Common myeloid progenitor, CD34-positive (primary cell): ENCODE measurements at regions not wholly inside any gene's neighbourhood (a gene's known extent, or its start where the extent isn't known, plus 50 kb on each side); places are given as distances from the start of the nearest gene placed in this dataset.

Source experiments
- CTCF ChIA-PET: fragments of 350-600 bp; sonication (Branson Sonifier 250); formaldehyde crosslinking; loops from one replicate; lab custom pipeline; 2021; ENCODE audit warnings: antibody characterized with exemption; lab: Charles Lee
- POLR2A ChIA-PET: fragments of 350-600 bp; sonication (Branson Sonifier 250); formaldehyde crosslinking; loops from one replicate; lab custom pipeline; 2021; ENCODE audit warnings: antibody characterized with exemption; lab: Charles Lee
- DNase-seq, 3 donors: peaks; one replicate each; pipeline versions ENCODE4 v3.0.0 to v3.0.0-alpha.2; 2013
- H3K27ac ChIP-seq, 2 experiments: 1 replicate in 1 of 2; 2 replicates in 1 of 2; pipeline ENCODE4 v1.7.0; 2013; ENCODE audit warnings: inconsistent platforms in 2 of 2, low read length in 2 of 2, mild to moderate bottlenecking in 2 of 2, low read depth in 1 of 2, moderate library complexity in 1 of 2; ENCODE audit not compliant: severe bottlenecking in 2 of 2, insufficient read depth in 1 of 2, poor library complexity in 1 of 2
- H3K27me3 ChIP-seq, 5 experiments: replicated peaks in 2 of 5; 1 replicate in 3 of 5; 2 replicates in 2 of 5; pipeline versions ENCODE4 v1.6.1 to v1.7.0; 2013; ENCODE audit warnings: low read length in 4 of 5, mild to moderate bottlenecking in 2 of 5, moderate library complexity in 2 of 5, inconsistent platforms in 1 of 5; ENCODE audit not compliant: insufficient read depth in 5 of 5, control insufficient read depth in 4 of 5
- H3K36me3 ChIP-seq, 4 experiments: 1 replicate in 2 of 4; 2 replicates in 2 of 4; pipeline versions ENCODE4 v1.6.1 to v1.7.0; 2013; ENCODE audit warnings: low read length in 3 of 4, control low read depth in 1 of 4, mild to moderate bottlenecking in 1 of 4; ENCODE audit not compliant: control insufficient read depth in 4 of 4, insufficient read depth in 4 of 4
- H3K4me1 ChIP-seq, 4 experiments: 1 replicate in 3 of 4; 2 replicates in 1 of 4; pipeline versions ENCODE4 v1.6.1 to v1.7.1; 2013; ENCODE audit warnings: low read length in 3 of 4, mild to moderate bottlenecking in 3 of 4, control low read depth in 1 of 4, inconsistent platforms in 1 of 4, moderate library complexity in 1 of 4; ENCODE audit not compliant: control insufficient read depth in 4 of 4, insufficient read depth in 4 of 4; ENCODE audit errors: control extremely low read depth in 1 of 4
- H3K4me3 ChIP-seq, 7 experiments: 1 replicate in 4 of 7; 2 replicates in 3 of 7; pipeline versions ENCODE4 v1.5.1 to v1.7.0; 2013; ENCODE audit warnings: mild to moderate bottlenecking in 7 of 7, low read length in 6 of 7, moderate library complexity in 6 of 7, inconsistent platforms in 2 of 7, low read depth in 2 of 7, control low read depth in 1 of 7; ENCODE audit not compliant: insufficient read depth in 4 of 7, control insufficient read depth in 1 of 7; ENCODE audit errors: extremely low read depth in 1 of 7
- H3K9me3 ChIP-seq, 5 experiments: 1 replicate in 4 of 5; 2 replicates in 1 of 5; pipeline versions ENCODE4 v1.6.1 to v1.7.1; 2013; ENCODE audit warnings: low read length in 4 of 5, mild to moderate bottlenecking in 2 of 5, inconsistent platforms in 1 of 5, low read depth in 1 of 5, moderate library complexity in 1 of 5; ENCODE audit not compliant: control insufficient read depth in 4 of 5, insufficient read depth in 2 of 5; ENCODE audit errors: control extremely low read depth in 1 of 5
- WGBS: methylation state at CpG from one replicate; pipeline ENCODE4 v1.1.5; 2013; ENCODE audit not compliant: insufficient coverage; 5-methylcytosine and 5-hydroxymethylcytosine counted together

- ChIA-PET POLR2A (no interaction called here), CTCF (no interaction called here)
Observed at GRCh38 chr4:175033162-175033561, 115.0 kb downstream of the ADAM29 start.

GRCh38 chr4:175034007-175034406 lies 115.8 kb downstream of the ADAM29 start:
- Histone ChIP-seq H3K36me3 (no peaks in the 10 kb centered on the region), H3K9me3 (peaks cover 0 to 3% (median 0%) of the 10 kb centered on the region in 5 experiments), H3K4me3 (no peak overlapping the region), H3K4me1 (no peaks in the 10 kb centered on the region), H3K27me3 (no peaks in the 10 kb centered on the region), H3K27ac (no peak overlapping the region)
- DNase-seq = no peak
- WGBS = no CpG with 5 or more reads among the region's 1 CpG
- CTCF ChIA-PET = interaction anchor here (1.3 kb wide), 1 partner anchor 20 kb away, joined by 3 read pairs; no protein-coding TSS in a partner anchor
- POLR2A ChIA-PET = no interaction called here

More at GRCh38 chr4:175033162-175033561, 115.0 kb downstream of the ADAM29 start:
- H3K9me3 ChIP-seq = peaks cover 0 to 3% (median 0%) of the 10 kb centered on the region in 5 experiments
- DNase-seq = no peak
- H3K27me3 ChIP-seq = no peaks in the 10 kb centered on the region
- no peak overlapping the region for H3K4me3 ChIP-seq
- 93% methylated on average over 1 of the region's 1 CpG for WGBS
- no peaks in the 10 kb centered on the region for H3K4me1 ChIP-seq
- H3K27ac ChIP-seq = no peak overlapping the region
- H3K36me3 ChIP-seq = no peaks in the 10 kb centered on the region

- CTCF ChIA-PET = interaction anchor here (1.3 kb wide), 1 partner anchor 19 kb away, joined by 3 read pairs; no protein-coding TSS in a partner anchor
- Histone ChIP-seq H3K36me3 (no peaks in the 10 kb centered on the region), H3K27ac (no peak overlapping the region), H3K4me3 (no peak overlapping the region), H3K27me3 (no peaks in the 10 kb centered on the region), H3K4me1 (no peaks in the 10 kb centered on the region), H3K9me3 (peaks cover 0 to 3% (median 0%) of the 10 kb centered on the region in 5 experiments)
- no peak for DNase-seq
- POLR2A ChIA-PET = no interaction called here
- WGBS = 100% methylated on average over 2 of the region's 2 CpGs
Observed at GRCh38 chr4:175034986-175035705, 117.0 kb downstream of the ADAM29 start.

DNA sequence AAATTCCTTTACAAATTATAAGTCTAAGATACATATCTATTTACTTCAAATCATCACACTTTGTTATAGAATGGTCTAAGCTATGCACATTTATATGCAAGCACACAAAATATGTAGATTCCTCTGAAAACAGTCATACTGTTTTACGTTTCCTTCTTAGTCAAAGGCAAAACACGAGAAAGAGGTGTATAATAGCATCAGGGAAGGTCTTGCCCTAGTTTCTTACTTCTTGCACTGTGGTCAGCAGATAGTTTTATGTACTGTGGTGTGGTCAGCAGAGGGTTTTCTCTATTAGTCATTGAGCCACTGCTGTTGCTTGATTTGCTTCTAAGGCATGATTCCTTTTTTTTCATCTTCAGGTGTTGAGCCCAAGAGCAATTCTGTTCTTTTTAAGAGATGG lies 117.7 kb downstream of the ADAM29 start:
- Histone ChIP-seq H3K27me3 (no peaks in the 10 kb centered on the region), H3K4me3 (no peak overlapping the region), H3K36me3 (no peaks in the 10 kb centered on the region), H3K9me3 (peaks cover 0 to 3% (median 0%) of the 10 kb centered on the region in 5 experiments), H3K27ac (no peak overlapping the region), H3K4me1 (no peaks in the 10 kb centered on the region)
- 90% methylated on average over 2 of the region's 2 CpGs for WGBS
- no peak for DNase-seq
- ChIA-PET CTCF (no interaction called here), POLR2A (no interaction called here)

GRCh38 chr4:175048111-175048784 lies 130.1 kb downstream of the ADAM29 start:
- CTCF ChIA-PET = no interaction called here
- H3K9me3 ChIP-seq = peaks cover 0 to 2% (median 0%) of the 10 kb centered on the region in 5 experiments
- DNase-seq = no peak
- H3K27me3 ChIP-seq = no peaks in the 10 kb centered on the region
- H3K4me3 ChIP-seq = no peak overlapping the region
- POLR2A ChIA-PET = no interaction called here
- no peaks in the 10 kb centered on the region for H3K4me1 ChIP-seq
- no peak overlapping the region for H3K27ac ChIP-seq
- WGBS = 83% methylated on average over 1 of the region's 1 CpG
- no peaks in the 10 kb centered on the region for H3K36me3 ChIP-seq

GRCh38 chr4:175048906-175049305 lies 130.7 kb downstream of the ADAM29 start:
- Histone ChIP-seq H3K27me3 (no peaks in the 10 kb centered on the region), H3K27ac (no peak overlapping the region), H3K36me3 (no peaks in the 10 kb centered on the region), H3K4me1 (no peaks in the 10 kb centered on the region), H3K9me3 (peaks cover 0 to 2% (median 0%) of the 10 kb centered on the region in 5 experiments), H3K4me3 (no peak overlapping the region)
- DNase-seq = no peak
- POLR2A ChIA-PET = no interaction called here
- CTCF ChIA-PET = no interaction called here
- 91% methylated on average over 4 of the region's 4 CpGs for WGBS

GRCh38 chr4:175051974-175052373 lies 133.8 kb downstream of the ADAM29 start:
- DNase-seq = no peak
- Histone ChIP-seq H3K4me3 (no peak overlapping the region), H3K9me3 (peaks cover 0 to 4% (median 0%) of the 10 kb centered on the region in 5 experiments), H3K4me1 (no peaks in the 10 kb centered on the region), H3K36me3 (no peaks in the 10 kb centered on the region), H3K27me3 (no peaks in the 10 kb centered on the region), H3K27ac (no peak overlapping the region)
- 90% methylated on average over 1 of the region's 2 CpGs for WGBS
- ChIA-PET POLR2A (no interaction called here), CTCF (no interaction called here)
